Neural progenitor cell (in vitro differentiated cells): ENCODE measurements at regions not wholly inside any gene's neighbourhood (a gene's known extent, or its start where the extent isn't known, plus 50 kb on each side); places are given as distances from the start of the nearest gene placed in this dataset.
"Not testable (repeated sequence)": the region's sequence is repeated elsewhere in the genome, so short reads cannot be mapped to it uniquely, and the experiment has no call there.

ENCODE experiments used
- EZH2 ChIP-seq: fragments of 200-600 bp; sonication (generic); IDR thresholded peaks from 2 replicates; pipeline ENCODE4 v1.6.1; 2017; ENCODE audit warnings: antibody characterized with exemption, mild to moderate bottlenecking, moderate library complexity
- EZH2phosphoT487 ChIP-seq: fragments of 200-600 bp; sonication (generic); IDR thresholded peaks from 2 replicates; pipeline ENCODE4 v1.6.1; 2017; ENCODE audit warnings: antibody characterized with exemption
- TF ChIP-seq, protein P1 (sequence below): fragments of 200-600 bp; sonication (generic); IDR thresholded peaks from 2 replicates; pipeline ENCODE4 v1.5.1; 2017; ENCODE audit warnings: antibody characterized with exemption, mild to moderate bottlenecking

DNA sequence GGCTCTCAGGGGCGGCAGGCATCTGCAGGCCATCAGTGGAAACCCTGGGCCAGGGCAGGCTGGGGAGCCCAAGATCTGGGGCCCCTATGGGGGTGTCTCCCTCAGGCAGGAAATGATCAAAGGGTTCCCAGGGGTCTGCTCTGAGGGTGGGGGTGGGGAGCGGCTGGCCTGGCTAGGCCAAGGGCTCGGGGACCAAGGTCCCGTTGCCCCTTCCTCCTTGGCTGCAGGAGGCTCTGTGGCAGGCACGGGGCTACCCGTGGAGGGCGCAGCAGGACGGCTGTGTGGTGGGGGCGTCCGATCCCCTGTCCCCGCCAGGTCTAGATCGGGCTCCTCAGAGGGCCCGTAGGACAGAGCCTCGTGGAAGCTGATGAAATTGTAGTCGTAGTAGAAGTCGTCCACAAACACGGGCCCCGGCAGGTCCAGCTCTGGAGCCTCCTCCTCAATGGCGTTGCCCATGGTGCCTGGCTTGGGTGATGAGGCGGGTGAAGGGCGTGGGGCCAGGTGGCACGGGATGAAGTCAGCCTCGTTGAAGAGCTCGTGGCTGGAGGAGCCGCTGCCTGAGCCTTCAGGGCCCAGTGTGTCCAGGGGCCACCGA, 117.8 kb upstream of the AKAP13 start:
- TF ChIP-seq EZH2, EZH2phosphoT487: not testable (repeated sequence)
- TF ChIP-seq, protein P1, sequence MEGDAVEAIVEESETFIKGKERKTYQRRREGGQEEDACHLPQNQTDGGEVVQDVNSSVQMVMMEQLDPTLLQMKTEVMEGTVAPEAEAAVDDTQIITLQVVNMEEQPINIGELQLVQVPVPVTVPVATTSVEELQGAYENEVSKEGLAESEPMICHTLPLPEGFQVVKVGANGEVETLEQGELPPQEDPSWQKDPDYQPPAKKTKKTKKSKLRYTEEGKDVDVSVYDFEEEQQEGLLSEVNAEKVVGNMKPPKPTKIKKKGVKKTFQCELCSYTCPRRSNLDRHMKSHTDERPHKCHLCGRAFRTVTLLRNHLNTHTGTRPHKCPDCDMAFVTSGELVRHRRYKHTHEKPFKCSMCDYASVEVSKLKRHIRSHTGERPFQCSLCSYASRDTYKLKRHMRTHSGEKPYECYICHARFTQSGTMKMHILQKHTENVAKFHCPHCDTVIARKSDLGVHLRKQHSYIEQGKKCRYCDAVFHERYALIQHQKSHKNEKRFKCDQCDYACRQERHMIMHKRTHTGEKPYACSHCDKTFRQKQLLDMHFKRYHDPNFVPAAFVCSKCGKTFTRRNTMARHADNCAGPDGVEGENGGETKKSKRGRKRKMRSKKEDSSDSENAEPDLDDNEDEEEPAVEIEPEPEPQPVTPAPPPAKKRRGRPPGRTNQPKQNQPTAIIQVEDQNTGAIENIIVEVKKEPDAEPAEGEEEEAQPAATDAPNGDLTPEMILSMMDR, result not testable (repeated sequence)
